GM18519 (cell line): ENCODE measurements at regions not wholly inside any gene's neighbourhood (a gene's known extent, or its start where the extent isn't known, plus 50 kb on each side); places are given as distances from the start of the nearest gene placed in this dataset.
"Not testable (repeated sequence)": the region's sequence is repeated elsewhere in the genome, so short reads cannot be mapped to it uniquely, and the experiment has no call there.

Experiments
- ATAC-seq: cut with Tn5 transposase; IDR thresholded peaks from one replicate; pipeline ENCODE4 v1.9.1; 2021; ENCODE audit warnings: mild to moderate bottlenecking, moderate library complexity; ENCODE audit not compliant: unreplicated experiment, low FRiP score

GRCh38 chr6:121895731-121896130 lies 460.3 kb downstream of the GJA1 start:
- ATAC-seq, result not testable (repeated sequence)

- ATAC-seq, result no peak
Observed at GRCh38 chr6:121896363-121896762, 460.9 kb downstream of the GJA1 start.

- no peak for ATAC-seq
Observed at GRCh38 chr6:121896771-121897170, 461.3 kb downstream of the GJA1 start.

GRCh38 chr6:121897337-121897760 lies 461.9 kb downstream of the GJA1 start:
- ATAC-seq, result no peak

GRCh38 chr6:121901432-121901831 lies 466.0 kb downstream of the GJA1 start:
- ATAC-seq, result no peak

- ATAC-seq, result no peak
Observed at GRCh38 chr6:121904559-121904958, 469.1 kb downstream of the GJA1 start.

- no peak for ATAC-seq
Observed at GRCh38 chr6:121912905-121913304, 477.5 kb downstream of the GJA1 start.

GRCh38 chr6:121917263-121917829 lies 481.9 kb downstream of the GJA1 start:
- ATAC-seq, result no peak

GRCh38 chr6:121917834-121918559 lies 481.5 kb upstream of the HSF2 start:
- ATAC-seq, result no peak

- ATAC-seq, result no peak
Observed at GRCh38 chr6:121920616-121921015, 478.8 kb upstream of the HSF2 start.

- no peak for ATAC-seq
Observed at GRCh38 chr6:121925024-121925423, 474.4 kb upstream of the HSF2 start.

GRCh38 chr6:121925534-121926255 lies 473.8 kb upstream of the HSF2 start:
- ATAC-seq, result no peak

GRCh38 chr6:121929301-121929700 lies 470.2 kb upstream of the HSF2 start:
- no peak for ATAC-seq

GRCh38 chr6:121932076-121932991 lies 467.1 kb upstream of the HSF2 start:
- ATAC-seq, result no peak

GRCh38 chr6:121934451-121934850 lies 465.0 kb upstream of the HSF2 start:
- no peak for ATAC-seq

GRCh38 chr6:121940728-121941127 lies 458.7 kb upstream of the HSF2 start:
- no peak for ATAC-seq

GRCh38 chr6:121944354-121944753 lies 455.1 kb upstream of the HSF2 start:
- ATAC-seq, result no peak

- no peak for ATAC-seq
Observed at GRCh38 chr6:121951123-121951522, 448.3 kb upstream of the HSF2 start.

- ATAC-seq, result no peak
Observed at GRCh38 chr6:121951918-121952379, 447.5 kb upstream of the HSF2 start.

GRCh38 chr6:121955401-121955800 lies 444.1 kb upstream of the HSF2 start:
- not testable (repeated sequence) for ATAC-seq
